Left kidney (tissue), 1 donor: ENCODE measurements at regions not wholly inside any gene's neighbourhood (a gene's known extent, or its start where the extent isn't known, plus 50 kb on each side); places are given as distances from the start of the nearest gene placed in this dataset.
"Not testable (repeated sequence)": the region's sequence is repeated elsewhere in the genome, so short reads cannot be mapped to it uniquely, and the experiment has no call there.

Source experiments
- DNase-seq: peaks from one replicate; pipeline ENCODE4 v3.0.0-alpha.2; 2013

DNA sequence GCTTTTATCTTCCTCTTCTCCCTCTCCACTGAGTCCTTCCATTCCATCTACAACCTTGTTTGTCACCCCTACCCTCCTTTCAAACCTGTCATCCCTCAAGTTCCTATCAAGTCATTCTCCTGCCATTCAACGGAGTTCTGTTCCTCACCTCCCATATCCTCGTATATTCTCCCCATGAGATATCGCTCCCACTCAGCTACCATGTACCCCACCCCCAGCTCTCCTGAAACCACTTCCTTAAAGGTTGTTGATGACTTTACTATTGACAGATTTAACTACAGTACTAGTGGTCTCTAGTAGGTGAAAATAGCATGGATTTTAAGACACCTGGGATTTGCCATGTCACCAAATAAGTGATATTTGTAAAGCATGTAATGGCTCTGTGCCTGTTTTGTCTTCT lies 107.4 kb upstream of the BARHL2 start:
- DNase-seq, result no peak

DNA sequence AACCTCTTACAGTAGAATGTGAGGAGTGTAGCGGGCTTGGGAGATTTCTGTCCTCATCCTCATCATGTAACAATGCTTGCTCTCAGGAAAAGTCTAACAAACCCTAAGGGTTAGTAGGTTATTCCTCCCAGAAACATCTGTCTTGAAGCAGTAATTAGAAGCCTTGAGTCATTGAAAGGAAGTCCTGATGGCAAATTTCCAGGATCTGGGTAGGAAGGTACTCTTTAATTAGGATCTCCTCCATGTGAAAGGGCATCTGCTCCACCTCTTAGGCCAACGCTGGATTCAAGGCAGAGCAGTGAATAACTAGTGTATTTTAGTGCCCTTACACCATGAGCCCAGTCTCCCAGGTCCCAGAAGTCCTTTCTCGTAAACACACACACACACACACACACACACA lies 106.6 kb upstream of the BARHL2 start:
- DNase-seq, result no peak

DNA sequence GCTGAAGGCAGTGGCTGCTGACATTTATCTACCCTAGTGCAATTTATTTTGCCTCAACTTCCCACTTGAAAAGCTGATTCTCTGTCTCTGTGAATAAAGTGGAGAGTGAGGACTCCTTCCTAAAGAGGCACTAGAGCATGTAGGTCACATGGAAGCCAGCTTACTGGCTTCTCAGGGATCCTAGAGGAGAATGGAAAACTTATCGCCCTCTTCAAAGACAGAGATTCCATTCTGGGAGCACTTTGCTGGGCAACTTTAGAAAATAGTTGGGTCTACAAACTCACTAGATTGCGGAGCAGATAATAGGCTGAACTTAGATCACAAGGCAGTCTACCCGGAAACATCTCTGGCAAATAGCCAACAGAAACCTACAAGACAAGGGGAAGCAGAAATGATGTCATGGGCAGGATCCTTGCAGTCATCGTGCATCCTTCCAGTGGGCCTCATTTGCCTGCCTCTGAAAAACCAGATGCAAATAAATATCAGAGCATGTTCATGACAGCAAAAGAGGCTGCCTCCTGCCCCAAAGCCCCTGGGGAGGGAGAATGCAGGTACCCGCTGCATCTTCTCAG lies 104.8 kb upstream of the BARHL2 start:
- DNase-seq, result no peak

DNA sequence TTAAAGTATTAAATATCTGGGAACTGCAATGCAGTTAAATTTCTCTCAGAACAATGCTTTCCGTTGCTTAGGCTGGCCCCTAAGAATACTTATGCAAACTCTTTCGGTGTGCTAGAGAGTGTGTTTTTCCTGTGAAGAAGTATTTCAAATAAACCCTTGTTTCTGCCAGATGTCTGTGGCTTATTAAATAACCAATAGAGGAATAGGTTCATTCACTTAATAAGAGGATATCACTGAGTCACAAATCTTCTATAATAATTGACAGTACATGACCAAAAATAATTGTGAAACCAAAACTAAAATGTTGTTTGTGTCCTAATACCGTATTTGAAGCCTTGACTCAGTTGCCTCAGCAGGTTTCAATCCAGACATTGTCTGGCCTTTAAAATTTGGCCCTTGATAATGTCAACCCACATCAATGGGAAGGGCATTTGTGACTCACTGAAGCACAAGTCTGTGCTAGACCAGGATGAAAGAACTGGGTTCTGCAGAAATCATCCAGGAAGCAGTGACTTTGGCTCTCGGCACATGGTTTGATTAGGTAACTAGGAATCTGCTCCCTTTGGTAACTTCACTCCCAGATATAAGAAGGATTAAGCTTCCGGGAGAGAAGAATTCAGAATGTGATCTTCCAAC lies 104.2 kb upstream of the BARHL2 start:
- DNase-seq, result no peak

DNA sequence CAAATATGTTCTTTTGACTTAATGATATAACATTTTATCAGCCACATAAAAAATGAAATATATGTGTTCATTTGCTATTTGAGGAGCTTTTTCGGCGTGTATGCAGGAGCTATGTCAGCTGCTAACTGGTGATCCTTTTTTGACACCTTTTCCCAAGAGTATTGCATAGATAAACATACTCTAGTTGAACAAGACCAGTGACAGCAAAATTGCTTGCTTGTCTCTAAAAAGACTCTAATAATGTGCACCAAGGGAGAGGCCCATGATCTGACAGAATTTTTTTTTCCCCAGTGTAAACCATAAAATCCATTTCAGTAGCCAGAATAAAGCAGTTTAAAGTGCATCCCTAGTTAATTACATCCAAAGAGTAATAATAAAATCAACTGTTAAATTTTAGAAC lies 103.6 kb upstream of the BARHL2 start:
- DNase-seq, result no peak

DNA sequence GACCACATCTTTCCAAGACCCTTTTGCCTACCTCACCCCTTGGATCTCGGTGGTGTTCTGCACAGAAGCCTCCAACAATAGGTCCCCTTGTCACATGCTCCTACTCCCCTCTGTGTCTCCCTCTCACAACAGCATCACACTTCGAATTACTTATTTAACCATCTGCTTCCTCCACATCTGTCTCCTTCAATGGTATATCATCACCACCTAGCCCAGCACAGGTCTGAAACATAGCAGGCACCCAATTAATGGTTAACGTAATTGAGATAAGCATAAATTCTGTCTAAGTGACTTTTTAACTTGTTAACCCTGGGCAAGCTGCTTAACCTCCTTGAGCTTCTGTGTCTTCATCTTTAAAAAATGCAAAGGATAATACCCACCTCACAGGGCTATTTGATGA lies 100.3 kb upstream of the BARHL2 start:
- DNase-seq, result no peak

DNA sequence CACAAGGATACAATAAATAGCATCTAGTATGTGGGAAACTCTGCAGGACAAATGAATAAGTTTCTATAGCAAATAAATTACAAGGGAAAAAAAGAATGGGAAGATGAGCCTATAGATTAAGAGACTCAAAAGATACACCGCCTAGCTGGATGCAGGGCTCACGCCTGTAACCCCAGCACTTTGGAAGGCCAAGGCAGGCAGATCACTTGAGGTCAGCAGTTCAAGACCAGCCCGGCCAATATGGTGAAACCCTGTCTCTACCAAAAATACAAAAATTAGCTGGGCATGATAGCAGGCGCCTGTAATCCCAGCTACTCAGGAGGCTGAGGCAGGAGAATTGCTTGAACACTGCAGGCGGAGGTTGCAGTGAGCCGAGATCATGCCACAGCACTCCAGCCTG lies 95.1 kb upstream of the BARHL2 start:
- DNase-seq, result not testable (repeated sequence)

DNA sequence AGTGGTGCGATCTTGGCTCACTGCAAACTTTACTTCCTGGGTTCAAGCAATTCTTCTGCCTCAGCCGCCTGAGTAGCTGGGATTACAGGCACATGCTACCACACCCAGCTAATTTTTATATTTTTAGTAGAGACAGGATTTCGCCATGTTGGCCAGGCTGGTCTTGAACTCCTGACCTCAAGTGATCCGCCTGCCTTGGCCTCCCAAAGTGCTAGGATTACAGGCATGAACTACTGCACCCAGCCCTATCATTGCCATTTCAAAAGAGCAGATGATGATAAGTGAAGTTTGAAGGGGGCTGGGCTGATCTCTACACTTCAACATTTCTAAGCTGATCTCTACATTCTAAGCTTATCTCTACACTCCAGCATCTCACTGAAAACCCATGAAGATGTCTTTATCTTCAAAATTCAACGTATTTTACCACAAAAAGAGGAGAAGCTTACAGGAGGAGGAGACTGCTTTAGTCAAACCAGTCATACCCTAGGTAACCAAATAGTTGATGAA lies 94.4 kb upstream of the BARHL2 start:
- DNase-seq, result not testable (repeated sequence)

DNA sequence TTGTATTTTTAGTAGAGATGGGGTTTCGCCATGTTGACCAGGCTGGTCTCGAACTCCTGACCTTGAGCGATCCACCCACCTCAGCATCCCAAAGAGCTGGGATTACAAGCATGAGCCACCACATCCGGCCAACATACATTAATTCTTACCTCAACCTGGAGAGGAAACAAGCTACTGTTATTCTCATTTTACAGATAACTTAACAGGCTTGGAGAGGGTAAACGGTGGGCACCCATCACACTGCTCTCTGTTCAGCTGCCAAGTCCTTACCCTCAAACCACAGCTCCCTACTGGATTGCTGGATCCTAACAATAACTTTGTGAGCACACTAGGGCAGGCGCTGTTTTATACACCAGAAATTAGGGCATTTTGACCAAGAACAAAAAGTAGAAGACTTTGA lies 93.6 kb upstream of the BARHL2 start:
- DNase-seq, result no peak

DNA sequence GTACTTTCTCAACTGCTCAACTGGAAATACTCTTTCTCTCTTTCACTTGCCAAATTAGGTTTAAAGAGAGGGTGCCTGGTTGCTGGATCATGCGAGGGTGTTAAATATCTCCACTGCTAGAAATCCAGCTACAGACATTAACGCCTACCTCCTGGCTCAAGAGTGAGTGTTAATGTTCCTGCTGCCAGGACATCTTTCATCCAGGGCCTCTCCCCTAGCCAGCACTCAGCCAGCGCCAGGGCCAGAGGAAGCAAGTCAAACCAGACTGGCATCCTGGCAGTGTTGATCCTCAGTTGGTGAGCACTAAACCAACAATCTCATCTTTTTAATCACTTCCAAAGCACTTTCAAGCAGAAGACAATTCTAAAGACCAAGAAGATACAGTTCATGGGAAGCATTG lies 92.9 kb upstream of the BARHL2 start:
- no peak for DNase-seq

DNA sequence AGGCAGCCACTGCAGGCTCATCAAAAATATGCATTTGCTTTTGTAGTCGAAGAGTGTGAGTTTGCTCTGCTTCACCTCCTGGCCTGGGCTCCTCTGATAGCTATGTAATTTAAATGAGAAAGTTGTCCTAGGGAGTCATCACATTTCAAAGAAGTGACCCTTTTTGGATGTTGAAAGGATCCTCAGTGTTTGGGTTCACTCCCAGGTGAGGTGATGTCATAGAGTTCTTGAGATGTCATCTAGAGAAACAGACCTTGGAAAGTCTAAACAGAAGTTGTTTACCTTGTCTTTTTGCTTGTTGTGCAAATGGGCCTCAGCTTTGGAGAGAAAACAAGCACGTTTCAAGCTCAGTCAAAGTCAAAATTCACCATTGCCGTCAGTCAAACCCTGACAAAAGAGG lies 92.0 kb upstream of the BARHL2 start:
- DNase-seq, result no peak

DNA sequence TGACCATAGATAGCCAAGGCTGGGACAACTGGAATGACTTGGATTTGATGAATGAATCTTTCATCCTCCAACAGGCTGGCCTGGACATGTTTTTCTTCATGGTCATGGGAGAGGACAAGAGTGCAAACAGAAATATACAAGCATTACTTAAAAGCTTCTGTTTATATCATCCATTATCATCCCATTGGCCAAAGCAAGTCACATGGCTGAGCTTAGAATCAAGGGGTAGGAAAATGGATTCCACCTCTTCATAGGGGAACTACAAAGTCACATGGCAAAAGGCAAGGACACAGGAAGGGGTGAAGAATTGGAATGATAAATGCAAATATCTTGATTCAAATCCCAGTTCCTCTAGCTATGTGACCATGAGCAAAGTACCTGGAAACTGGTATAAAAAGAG lies 90.2 kb upstream of the BARHL2 start:
- no peak for DNase-seq

DNA sequence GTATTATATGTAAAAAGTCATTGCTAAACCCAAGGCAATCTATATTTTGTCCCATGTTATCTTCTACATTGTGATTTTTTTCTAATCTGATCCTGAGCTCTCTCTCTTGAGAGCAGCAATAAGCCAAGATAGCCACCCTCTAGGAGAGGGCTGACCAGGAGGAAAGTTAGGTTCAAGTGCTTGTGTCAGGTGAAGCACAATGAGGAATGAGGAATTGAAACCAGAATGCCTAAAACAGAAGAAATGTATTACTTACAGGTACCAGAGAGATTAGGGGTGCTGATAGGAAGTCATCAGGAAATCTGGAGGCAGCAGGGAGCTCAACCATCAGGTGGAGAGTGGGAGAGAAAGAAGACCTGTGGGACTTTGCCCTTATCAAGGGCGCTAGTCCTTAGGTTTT lies 85.5 kb upstream of the BARHL2 start:
- no peak for DNase-seq

DNA sequence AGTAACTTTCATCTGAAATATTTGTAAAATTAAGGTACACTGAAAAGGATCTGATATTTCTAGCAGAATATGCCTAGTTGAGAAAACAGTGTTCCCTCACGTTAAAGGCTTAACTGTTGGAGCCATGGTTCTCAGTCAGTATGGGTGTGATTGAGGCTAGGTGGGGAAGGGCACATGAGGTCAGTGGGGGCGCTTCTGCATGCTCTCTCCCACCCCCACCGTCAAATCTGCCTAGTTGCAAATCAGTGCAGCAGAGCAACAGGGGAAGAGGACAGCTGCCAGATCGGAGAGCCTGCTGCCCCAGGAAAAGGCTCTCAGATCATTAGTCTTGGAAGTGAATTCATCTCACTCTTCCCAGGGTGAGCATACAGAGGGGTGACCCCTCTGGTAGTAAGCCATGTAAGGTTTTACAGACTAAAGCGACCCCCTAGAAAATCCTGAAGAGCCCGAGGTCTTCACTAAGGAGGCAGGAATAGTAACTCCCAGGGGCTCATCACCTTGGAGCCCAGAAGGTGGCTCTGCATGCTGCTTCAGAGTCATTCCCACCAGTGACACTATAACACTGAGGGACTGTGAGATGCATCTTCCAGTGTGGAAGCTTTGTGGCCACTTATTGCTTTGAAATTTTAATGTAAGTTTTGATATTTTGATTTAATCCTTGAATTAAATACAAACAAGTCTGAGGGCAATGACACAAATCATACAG lies 83.1 kb upstream of the BARHL2 start:
- no peak for DNase-seq

DNA sequence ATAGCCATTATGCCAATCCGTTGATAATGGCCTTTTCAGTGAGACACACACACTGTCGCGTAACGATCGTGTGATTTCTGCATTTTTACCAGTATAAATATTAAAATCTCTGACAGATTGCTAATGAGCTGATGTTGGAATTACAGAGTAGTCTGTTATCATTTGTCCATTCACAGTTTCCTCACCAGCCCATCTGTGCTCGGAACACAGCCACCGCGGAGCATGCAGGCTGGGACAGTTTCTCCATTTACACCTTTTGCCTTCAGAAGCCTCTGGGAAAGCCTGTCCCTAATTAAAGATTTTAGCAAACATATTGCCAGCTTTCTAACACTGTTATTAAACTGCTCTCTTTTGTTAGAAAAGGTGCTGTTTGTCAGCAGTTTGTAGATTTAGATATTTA lies 82.2 kb upstream of the BARHL2 start:
- DNase-seq, result no peak

DNA sequence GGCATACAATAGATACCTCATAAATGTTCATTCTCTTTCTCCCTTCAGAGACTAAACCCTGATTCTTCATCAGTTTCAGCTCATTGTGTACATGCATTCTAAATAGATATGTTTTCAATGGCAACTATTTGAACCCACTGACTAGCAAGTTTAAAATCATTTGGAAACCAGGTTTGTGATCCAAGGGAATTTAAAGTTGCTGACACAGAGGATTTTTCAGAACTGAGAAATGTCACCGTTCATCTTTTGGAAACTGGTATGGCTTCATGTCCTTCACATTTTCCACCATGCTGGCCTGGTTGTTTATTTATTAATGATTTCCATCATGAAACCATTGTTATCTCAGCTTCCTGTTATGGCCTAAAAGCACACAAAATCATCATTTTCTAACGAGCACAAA lies 81.8 kb upstream of the BARHL2 start:
- DNase-seq, result no peak

DNA sequence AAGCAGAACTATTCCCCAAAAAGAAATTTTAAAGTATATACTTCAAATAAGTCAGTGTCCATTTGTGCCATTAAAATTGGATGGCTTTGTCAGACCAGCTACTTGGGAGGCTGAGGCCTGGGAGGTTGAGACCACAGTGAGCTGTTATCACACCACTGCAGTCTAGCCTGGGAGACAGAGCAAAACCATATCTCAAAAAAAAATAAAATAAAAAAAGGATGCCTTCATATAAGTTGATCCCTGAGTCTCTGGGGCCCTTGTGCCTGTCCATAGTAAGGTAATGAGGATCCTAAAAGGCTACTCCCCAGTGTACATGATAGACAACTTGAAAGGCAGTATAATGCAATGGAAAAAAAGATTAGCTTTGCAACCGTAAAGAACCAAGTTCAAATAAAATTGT lies 81.2 kb upstream of the BARHL2 start:
- no peak for DNase-seq

DNA sequence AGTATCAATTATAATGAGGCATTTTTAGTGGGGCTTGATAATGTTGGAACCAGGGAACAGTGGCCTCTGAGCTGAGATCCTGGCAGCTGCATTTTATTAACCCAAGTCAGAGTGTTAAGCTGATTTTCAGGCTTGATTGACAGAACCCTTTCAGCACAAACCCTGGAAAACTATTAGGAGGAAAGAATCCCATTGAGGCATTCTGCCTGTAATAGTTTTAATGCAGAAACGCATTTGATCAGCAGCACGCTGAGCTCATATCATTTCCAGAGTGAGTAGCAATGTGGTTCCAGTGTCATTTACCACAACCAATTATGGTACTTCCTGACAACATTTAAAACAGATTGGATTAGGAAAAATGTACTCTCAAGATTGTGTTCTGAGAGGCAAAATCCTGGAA lies 78.3 kb upstream of the BARHL2 start:
- no peak for DNase-seq

DNA sequence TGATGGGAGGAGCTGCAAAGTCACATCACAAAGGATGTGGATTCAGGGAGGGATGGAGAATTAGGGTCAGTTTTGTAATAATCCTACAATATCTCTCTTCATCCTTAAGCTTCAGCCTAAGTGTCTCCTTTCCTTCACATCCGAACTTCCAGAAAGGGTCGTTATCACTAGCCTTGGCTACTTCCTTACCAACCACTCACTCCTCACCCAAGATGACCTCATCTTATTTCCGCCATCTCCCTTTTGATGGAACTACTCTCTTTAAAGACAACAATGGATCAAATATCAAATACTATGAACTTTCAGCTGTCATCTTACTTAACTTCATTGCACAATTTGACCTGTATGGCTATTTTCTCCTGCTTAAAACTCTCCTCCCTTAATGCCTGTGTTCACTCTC lies 69.6 kb upstream of the BARHL2 start:
- no peak for DNase-seq

DNA sequence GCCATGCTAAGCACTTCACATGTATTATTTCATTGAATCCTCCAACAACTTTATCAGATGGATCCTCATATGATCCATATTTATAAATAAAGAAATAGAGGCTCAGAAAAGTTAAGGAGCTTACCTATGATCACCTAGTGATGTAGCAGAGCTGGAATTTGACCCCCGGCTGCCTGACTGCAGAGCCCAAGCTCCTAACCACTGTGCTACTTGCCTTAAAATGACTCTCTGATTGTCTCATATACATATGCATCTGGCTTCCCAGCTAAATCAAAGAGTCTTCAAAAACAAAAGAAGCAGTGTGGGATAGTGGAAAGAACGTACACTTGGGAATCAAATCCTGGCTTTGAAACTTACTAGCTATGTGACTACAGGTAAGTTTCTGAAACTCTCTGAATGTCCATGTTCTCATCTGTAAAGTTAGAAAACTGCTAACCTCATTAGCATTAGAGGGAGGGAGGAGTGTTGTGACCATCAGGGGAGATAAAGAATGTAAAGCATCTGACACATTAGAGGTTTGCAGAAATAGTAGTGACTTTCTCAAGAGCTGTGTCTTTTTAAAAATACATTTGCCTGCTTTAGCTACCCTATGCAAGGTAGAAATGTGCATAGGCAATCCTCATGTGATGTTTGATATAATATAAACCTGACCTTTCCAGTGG lies 67.2 kb upstream of the BARHL2 start:
- DNase-seq, result no peak

DNA sequence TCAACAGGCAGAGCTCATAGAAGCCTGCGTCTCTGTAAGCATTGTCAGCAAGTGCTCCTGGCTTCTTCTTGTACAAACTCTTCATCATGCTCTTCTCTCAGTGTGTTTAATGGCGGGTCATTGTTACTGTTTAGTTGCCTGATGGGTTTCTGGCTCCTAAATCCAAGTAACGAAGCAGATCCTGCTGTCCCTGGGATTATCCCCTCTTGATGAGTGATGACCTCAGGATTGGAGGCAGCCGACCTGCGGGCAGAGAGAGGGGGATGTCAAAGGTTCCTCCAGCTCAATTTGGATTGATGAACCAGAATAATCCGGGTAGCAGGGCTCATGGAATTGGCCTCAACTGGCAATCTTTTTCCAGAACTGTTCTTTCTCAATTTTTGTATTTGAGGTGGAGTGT lies 66.1 kb upstream of the BARHL2 start:
- DNase-seq, result no peak

DNA sequence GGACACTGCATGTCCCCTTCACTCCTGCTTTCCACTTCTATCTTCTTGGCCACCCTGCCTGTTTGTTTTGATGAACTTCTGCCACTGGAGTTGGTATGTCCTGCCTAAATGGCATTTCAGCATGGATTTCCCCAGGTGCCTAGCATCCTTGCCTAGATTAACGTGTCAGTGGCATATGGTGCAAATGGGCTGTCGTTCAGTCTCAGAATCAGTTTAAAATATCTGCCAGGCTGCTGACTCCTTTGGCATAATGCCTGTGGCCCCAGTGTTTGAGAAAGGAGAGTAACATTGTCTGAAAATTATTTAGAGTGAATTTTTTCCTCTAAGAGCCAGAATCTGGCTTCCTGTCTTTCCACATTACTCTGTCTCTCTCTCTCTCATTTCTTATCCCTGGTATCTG lies 64.9 kb upstream of the BARHL2 start:
- no peak for DNase-seq

DNA sequence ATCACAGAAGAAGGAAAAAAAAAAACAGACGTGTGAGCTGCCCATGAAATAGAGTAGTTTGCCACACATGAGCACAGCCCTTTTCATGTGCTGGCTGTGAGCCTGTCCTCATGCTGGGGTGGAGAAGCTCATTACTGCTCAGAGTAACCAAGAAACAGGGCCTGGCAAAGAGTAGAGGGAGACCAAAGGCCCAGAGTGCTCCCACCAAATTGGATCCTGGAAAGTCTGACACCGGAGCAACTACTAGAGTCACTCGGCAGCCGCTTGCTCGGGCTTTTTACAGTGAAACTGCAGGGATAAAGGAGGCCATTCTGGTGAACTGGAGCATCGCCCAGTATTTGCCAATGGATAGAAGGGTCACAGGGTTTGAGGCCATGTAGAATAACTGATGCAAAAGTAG lies 64.4 kb upstream of the BARHL2 start:
- no peak for DNase-seq
